Astrocyte of the spinal cord (primary cell): ENCODE measurements at regions not wholly inside any gene's neighbourhood (a gene's known extent, or its start where the extent isn't known, plus 50 kb on each side); places are given as distances from the start of the nearest gene placed in this dataset.

ENCODE experiments used
- DNase-seq: peaks from one replicate; pipeline ENCODE4 v3.0.0; 2011; ENCODE audit warnings: low read depth, low spot score
- H3K4me3 ChIP-seq: 2 replicates; pipeline ENCODE4 v1.5.1; 2011; ENCODE audit warnings: low read depth, mild to moderate bottlenecking, low read length, moderate library complexity
- in situ Hi-C: cut with HindIII; loops from 2 replicates; pipeline ENCODE4 v1.10.0; 2017; ENCODE audit warnings: low sequenced_read_pairs
- TF ChIP-seq, protein P1 (sequence below): IDR thresholded peaks from 2 replicates; pipeline ENCODE4 v1.5.1; 2012; ENCODE audit warnings: low read depth, mild to moderate bottlenecking, low read length, inconsistent platforms

DNA sequence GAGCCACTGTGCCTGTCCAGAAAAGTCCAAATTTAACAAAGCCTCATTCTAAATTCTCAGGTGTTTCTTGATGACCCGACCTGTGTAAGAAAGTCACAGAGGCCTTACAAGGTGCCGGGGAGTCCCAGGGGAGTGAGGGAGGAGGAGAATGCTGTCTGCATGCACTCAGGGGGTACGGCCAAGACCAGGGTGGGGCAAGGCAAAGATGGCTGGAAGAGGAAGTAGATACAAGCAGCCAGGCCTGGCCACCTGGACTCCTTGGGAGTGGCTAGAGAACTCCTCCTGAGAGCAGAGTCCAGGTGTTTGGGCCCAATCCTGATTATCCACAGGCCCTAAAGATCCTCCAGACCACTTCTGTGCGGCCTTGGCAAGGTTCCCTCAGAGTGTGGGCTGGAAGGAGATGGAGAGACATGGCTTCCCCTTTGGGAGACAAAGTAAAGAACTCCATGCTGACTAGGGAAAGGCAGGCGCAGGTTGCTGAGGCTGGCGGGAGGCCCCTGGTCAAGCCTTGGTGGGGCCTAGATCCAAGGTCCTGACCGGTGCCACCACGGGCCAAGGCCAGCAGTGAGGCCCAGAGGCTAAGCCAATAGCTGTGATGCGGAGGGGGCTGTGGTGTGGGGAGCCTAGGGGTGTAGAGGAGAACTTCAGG lies 74.7 kb downstream of the COPS8 start:
- TF ChIP-seq, protein P1, sequence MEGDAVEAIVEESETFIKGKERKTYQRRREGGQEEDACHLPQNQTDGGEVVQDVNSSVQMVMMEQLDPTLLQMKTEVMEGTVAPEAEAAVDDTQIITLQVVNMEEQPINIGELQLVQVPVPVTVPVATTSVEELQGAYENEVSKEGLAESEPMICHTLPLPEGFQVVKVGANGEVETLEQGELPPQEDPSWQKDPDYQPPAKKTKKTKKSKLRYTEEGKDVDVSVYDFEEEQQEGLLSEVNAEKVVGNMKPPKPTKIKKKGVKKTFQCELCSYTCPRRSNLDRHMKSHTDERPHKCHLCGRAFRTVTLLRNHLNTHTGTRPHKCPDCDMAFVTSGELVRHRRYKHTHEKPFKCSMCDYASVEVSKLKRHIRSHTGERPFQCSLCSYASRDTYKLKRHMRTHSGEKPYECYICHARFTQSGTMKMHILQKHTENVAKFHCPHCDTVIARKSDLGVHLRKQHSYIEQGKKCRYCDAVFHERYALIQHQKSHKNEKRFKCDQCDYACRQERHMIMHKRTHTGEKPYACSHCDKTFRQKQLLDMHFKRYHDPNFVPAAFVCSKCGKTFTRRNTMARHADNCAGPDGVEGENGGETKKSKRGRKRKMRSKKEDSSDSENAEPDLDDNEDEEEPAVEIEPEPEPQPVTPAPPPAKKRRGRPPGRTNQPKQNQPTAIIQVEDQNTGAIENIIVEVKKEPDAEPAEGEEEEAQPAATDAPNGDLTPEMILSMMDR: no peak
- in situ Hi-C loops: no loop called here
- no peak overlapping the region for H3K4me3 ChIP-seq
- no peak for DNase-seq

DNA sequence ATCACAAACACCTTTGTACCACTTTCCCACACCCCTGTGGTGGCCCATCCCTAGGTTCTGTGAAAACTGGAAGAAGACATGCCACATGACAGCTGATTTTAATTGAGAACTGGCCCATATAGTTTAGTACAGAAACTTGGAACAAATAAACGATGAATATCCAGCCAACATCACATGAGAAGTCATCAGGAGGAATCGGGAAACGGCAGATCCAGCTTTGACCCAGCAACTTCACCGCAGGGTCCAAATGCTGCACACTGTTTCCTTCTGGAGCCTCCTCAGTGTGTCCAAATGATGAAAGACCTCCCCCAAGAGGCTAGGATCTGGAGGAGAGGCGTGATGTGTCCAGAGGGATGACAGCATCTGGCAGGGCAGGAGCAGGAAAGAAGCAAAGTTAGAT lies 75.5 kb downstream of the COPS8 start:
- TF ChIP-seq, protein P1: no peak
- in situ Hi-C loops: no loop called here
- DNase-seq: no peak
- no peak overlapping the region for H3K4me3 ChIP-seq

DNA sequence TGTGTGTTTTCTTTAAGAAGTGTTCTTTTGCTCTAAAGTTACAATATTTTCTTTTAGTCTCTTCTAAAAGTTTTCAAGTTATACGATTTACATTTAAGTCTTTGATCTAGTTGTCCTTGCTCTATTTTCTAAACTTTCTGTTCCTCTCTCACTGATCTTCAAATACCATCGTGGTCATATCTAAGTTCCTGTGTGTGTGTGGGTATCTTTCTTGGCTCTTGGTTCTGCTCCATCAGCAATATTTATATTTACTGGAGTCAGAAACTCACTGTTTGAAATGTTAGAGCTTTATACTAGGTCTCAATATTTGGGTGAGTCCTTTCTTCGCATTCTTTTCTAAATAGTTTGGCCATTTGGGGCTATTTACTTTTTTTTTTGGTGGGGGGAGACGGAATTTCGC lies 77.3 kb downstream of the COPS8 start:
- in situ Hi-C loops: no loop called here
- TF ChIP-seq, protein P1: no peak
- no peak overlapping the region for H3K4me3 ChIP-seq
- DNase-seq: no peak

DNA sequence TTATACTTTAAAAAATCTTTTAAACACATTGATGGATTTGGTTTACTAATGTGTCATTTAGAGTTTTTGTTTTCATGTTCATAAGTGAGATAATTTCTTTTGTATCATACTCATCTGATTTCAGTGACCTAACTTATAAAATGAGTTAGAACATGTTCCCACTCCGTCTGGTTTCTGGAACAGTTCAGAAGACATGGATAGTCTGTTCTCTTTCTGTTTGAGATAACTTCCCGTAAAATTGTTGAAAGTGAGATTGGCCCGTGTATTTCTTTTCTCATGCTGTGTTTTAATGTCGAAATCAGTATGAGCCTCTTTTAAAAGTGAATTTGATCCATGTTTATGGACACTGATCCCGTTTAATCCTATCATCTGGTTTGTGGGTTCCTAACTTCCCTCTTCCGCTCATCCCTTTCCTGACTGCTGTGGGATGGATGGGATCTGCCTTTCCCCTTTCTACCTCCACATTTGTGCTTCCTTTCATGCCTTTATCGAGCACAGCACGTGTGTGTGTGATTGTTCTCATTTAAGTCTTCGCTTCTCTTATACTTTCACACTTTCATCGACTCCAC lies 78.9 kb downstream of the COPS8 start:
- in situ Hi-C loops: no loop called here
- DNase-seq: no peak
- TF ChIP-seq, protein P1: no peak
- no peak overlapping the region for H3K4me3 ChIP-seq

DNA sequence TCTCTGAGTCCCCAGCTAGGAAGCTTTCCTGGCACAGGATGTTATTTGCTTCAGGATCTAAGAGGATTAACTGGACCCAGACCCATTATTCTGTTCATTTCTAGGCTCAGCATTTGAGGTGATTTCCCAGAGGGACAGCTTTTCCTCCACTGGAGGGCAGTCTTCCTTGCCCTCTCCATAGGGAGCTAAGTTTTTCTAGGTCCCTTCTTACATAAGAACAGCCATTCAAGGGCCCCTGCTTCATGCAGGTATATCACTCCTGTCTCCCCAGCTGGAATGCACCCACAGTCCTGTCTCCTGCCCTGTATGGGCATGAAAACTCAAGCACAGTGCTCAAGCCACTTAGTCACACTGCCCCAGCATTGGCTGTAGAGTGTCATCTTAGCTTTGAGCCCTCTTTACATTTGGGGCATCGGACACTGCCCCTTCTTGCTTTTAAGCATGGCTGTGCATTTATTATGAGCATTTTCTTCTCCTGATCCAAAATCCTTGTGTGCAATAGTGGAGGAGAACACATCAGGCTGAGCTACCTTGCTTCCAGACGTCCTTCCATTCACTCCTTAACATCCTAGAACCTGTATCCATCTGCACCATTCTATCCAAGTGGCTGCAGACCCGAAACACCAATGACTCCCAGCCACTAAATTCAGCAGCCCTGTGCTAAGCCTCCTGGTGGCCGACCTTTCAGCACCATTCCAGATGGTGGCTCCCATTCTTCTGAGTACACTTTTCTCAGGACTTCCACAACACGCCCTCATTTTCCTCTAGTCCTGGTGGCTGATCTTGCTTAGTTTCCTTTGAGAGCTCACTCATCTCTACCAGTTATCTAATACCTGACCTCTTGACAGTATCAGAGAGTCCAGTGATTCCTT lies 80.0 kb downstream of the COPS8 start:
- H3K4me3 ChIP-seq: no peak overlapping the region
- no peak for DNase-seq
- TF ChIP-seq, protein P1: peak; percentile 61
- in situ Hi-C loops: no loop called here

DNA sequence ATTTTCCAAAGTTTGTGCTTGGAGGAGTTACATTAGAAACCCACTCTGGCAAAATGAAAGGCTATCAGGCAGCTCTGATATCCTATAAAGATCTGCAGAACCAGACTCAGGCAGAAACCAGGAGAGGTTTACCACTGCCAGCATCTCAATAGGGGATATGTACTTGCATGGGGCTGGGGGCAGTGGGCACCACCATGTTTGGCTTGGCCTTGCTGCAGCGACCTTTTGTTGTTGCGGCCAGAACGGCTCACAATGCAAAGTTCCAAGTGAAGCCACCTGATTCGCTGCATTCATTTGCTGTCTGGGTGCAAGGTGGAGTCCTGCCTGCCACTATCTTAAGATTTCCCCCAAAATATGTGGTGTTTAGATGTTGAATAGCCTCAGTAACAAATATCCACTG lies 81.3 kb downstream of the COPS8 start:
- no peak overlapping the region for H3K4me3 ChIP-seq
- TF ChIP-seq, protein P1: no peak
- in situ Hi-C loops: no loop called here
- no peak for DNase-seq
